SK-N-SH treated with all-trans-retinoic acid at 6 μM for 48 hours (cell line): ENCODE measurements at regions not wholly inside any gene's neighbourhood (a gene's known extent, or its start where the extent isn't known, plus 50 kb on each side); places are given as distances from the start of the nearest gene placed in this dataset.

Experiments used
- BACH2 ChIP-seq: fragments of 250-450 bp; sonication (Bioruptor Pico); IDR thresholded peaks from 2 replicates; pipeline ENCODE4 v1.9.0; 2021; ENCODE audit warnings: mild to moderate bottlenecking, borderline replicate concordance
- PPARA ChIP-seq: fragments of 250-450 bp; sonication (Bioruptor Pico); IDR thresholded peaks from 2 replicates; pipeline ENCODE4 v1.5.0; 2020; ENCODE audit warnings: mild to moderate bottlenecking, borderline replicate concordance
- ZC3H10 ChIP-seq: fragments of 250-450 bp; sonication (Bioruptor Pico); IDR thresholded peaks from 2 replicates; pipeline ENCODE4 v1.5.1; 2021; ENCODE audit warnings: mild to moderate bottlenecking, moderate library complexity

DNA sequence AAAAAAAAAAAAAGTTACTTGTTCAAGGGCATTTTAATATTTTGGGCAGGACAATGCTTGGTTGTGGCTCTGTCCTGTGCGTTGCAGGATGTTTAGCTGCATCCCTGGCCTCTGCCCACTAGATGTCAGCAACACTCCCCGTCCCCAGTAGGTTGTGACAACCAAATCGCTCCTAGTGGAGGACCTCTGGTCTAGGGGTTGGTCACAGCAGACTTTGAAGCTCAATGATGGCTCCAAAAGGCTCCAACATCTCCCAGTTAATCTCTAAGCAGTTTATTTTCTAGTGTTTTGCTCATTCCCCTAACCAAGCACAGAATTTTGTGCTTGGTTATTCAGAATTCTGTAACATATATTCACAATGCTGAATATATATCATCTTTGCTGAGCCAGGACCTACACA is 67.0 kb downstream of the CHRNA1 start:
- TF ChIP-seq BACH2 (CRISPR knock-in tag) (no peak), ZC3H10 (CRISPR knock-in tag) (no peak), PPARA (CRISPR knock-in tag) (no peak)
